ENCODE measurements at regions not wholly inside any gene's neighbourhood (a gene's known extent, or its start where the extent isn't known, plus 50 kb on each side); places are given as distances from the start of the nearest gene placed in this dataset.

DNA sequence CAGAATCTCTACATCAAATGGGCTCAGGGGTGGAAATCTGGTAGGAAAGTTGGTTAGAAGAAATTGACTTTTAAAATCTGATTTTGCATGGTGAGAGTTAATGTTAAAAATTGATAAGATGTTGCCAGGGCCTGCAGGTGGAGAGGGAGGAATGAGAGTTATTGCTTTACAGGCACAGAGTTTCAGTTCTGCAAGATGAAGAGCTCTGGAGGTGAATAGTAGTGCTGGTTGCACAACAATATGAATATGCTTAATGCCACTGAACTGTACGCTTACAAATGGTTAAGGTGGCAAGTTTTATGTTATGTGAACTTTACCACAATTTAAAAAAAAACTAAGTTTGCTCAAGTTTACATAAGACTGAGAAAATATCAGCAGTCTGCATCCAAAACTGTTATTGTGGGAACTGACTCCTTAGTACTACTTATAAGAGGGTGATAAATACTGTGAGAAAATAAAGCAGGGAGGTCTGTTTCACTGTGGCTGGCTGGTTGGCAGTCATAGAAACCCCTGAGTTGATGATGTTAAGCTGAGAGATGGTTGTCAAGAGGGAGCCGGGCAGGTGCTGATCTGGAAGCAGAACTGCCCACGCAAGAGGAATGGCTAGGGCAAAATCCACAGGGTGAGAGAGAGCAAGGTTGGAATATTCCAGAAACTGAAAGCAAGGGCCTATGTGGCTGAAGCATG lies 144.9 kb downstream of the EDEM1 start:
- Histone ChIP-seq H3K27me3 (ENCODE audit: control insufficient read depth, insufficient read depth, low read length, poor library complexity, severe bottlenecking) (no peaks in the 10 kb centered on the region), H3K9me3 (ENCODE audit: control insufficient read depth, low read length) (no peaks in the 10 kb centered on the region), H3K36me3 (ENCODE audit: control insufficient read depth, insufficient read depth, low read length) (no peaks in the 10 kb centered on the region), H3K4me1 (ENCODE audit: control insufficient read depth, insufficient read depth, low read length) (no peaks in the 10 kb centered on the region), H3K27ac (ENCODE audit: low read depth, low read length) (no peak overlapping the region), H3K9ac (ENCODE audit: extremely low read depth, low read length, poor library complexity, severe bottlenecking) (no peak overlapping the region), H3K4me3 (ENCODE audit: low read length) (no peak overlapping the region)
- H3K9me3 Mint-ChIP-seq: no peaks in the 10 kb centered on the region
- WGBS, 2 experiments (ENCODE audit: insufficient coverage in 1 of 2, insufficient read length in 1 of 2): 98 to 100% methylated on average over 3 of the region's 3 CpGs
- peaks cover 6% of the 10 kb centered on the region for H3K27me3 Mint-ChIP-seq (ENCODE audit: insufficient read depth)
- no peak overlapping the region for H3K4me3 Mint-ChIP-seq
- no peak for DNase-seq
- no peaks in the 10 kb centered on the region for H3K36me3 Mint-ChIP-seq (ENCODE audit: low read depth)
- TF ChIP-seq, protein P1, sequence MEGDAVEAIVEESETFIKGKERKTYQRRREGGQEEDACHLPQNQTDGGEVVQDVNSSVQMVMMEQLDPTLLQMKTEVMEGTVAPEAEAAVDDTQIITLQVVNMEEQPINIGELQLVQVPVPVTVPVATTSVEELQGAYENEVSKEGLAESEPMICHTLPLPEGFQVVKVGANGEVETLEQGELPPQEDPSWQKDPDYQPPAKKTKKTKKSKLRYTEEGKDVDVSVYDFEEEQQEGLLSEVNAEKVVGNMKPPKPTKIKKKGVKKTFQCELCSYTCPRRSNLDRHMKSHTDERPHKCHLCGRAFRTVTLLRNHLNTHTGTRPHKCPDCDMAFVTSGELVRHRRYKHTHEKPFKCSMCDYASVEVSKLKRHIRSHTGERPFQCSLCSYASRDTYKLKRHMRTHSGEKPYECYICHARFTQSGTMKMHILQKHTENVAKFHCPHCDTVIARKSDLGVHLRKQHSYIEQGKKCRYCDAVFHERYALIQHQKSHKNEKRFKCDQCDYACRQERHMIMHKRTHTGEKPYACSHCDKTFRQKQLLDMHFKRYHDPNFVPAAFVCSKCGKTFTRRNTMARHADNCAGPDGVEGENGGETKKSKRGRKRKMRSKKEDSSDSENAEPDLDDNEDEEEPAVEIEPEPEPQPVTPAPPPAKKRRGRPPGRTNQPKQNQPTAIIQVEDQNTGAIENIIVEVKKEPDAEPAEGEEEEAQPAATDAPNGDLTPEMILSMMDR (conservative IDR thresholded peaks at IDR 0.05): no peak
- peaks cover 4% of the 10 kb centered on the region for H3K4me1 Mint-ChIP-seq
- H3K27ac Mint-ChIP-seq: no peak overlapping the region

DNA sequence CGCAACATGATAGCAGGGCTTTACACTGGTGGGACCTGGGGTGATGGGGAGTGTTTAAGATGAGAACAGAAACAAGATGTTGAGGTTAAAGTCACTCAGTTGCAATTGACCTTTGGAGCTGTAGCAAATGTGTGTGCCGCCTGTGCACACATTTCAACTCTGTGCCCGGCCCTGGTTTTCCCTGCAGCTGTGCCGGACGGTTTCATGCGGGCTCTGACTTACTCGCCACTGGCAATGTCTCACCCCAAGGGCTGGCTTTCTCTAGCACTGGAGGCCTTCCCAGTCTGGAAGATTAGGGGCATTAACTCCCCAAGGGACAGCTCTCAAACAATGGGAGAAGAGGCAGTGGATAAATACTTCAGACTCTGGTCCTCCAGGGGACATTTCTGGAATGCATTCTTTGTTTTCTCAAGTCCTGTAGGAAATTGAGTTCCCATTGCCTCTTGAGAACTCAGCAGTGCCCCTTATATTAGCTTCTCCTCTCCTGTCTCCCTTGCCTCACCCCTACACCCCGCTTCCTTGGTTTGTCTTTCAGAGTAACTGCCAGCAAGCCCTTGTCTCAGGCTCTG lies 152.5 kb downstream of the EDEM1 start:
- Histone ChIP-seq H3K4me1 (ENCODE audit: control insufficient read depth, insufficient read depth, low read length) (peaks cover 4% of the 10 kb centered on the region), H3K27me3 (ENCODE audit: control insufficient read depth, insufficient read depth, low read length, poor library complexity, severe bottlenecking) (peaks cover 26% of the 10 kb centered on the region), H3K9ac (ENCODE audit: extremely low read depth, low read length, poor library complexity, severe bottlenecking) (no peak overlapping the region), H3K4me3 (ENCODE audit: low read length) (peak overlapping the region; percentile 63), H3K36me3 (ENCODE audit: control insufficient read depth, insufficient read depth, low read length) (no peaks in the 10 kb centered on the region), H3K27ac (ENCODE audit: low read depth, low read length) (no peak overlapping the region), H3K9me3 (ENCODE audit: control insufficient read depth, low read length) (no peaks in the 10 kb centered on the region)
- peaks cover 40% of the 10 kb centered on the region for H3K27me3 Mint-ChIP-seq (ENCODE audit: insufficient read depth)
- H3K36me3 Mint-ChIP-seq (ENCODE audit: low read depth): no peaks in the 10 kb centered on the region
- H3K4me1 Mint-ChIP-seq: peaks cover 18% of the 10 kb centered on the region
- TF ChIP-seq, protein P1 (conservative IDR thresholded peaks at IDR 0.05): no peak
- no peaks in the 10 kb centered on the region for H3K9me3 Mint-ChIP-seq
- 88 to 97% methylated on average over 5 to 8 of the region's 8 CpGs for WGBS, 2 experiments (ENCODE audit: insufficient coverage in 1 of 2, insufficient read length in 1 of 2)
- peak; percentile 65 for DNase-seq
- H3K27ac Mint-ChIP-seq: peak overlapping the region; percentile 50
- H3K4me3 Mint-ChIP-seq: no peak overlapping the region

DNA sequence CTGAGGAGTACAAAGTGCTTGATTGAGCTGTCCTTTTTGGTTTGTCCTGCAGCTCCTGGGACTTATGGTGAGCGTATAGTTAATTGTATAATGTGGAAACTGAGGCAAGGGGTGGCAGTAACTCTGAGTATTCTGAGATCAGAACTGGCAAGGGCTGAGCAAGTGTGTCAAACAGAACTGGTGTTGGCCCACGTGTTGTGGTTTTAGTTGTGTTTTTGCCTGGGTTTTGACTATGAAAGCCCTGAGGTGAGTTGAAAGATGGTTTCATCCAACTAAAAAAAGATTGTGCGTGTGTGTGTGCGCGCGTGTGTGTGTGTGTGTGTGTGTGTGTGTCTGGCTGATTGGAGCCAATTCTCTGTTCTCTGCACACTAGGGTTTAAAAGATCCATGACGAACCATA lies 154.1 kb downstream of the EDEM1 start:
- Histone ChIP-seq H3K27me3 (ENCODE audit: control insufficient read depth, insufficient read depth, low read length, poor library complexity, severe bottlenecking) (peaks cover 28% of the 10 kb centered on the region), H3K4me1 (ENCODE audit: control insufficient read depth, insufficient read depth, low read length) (peaks cover 4% of the 10 kb centered on the region), H3K9me3 (ENCODE audit: control insufficient read depth, low read length) (no peaks in the 10 kb centered on the region), H3K9ac (ENCODE audit: extremely low read depth, low read length, poor library complexity, severe bottlenecking) (no peak overlapping the region), H3K36me3 (ENCODE audit: control insufficient read depth, insufficient read depth, low read length) (no peaks in the 10 kb centered on the region), H3K4me3 (ENCODE audit: low read length) (no peak overlapping the region), H3K27ac (ENCODE audit: low read depth, low read length) (no peak overlapping the region)
- TF ChIP-seq, protein P1 (conservative IDR thresholded peaks at IDR 0.05): no peak
- 79 to 100% methylated on average over 2 to 7 of the region's 7 CpGs for WGBS, 2 experiments (ENCODE audit: insufficient coverage in 1 of 2, insufficient read length in 1 of 2)
- H3K36me3 Mint-ChIP-seq (ENCODE audit: low read depth): no peaks in the 10 kb centered on the region
- no peak overlapping the region for H3K27ac Mint-ChIP-seq
- H3K27me3 Mint-ChIP-seq (ENCODE audit: insufficient read depth): peaks cover 41% of the 10 kb centered on the region
- H3K9me3 Mint-ChIP-seq: no peaks in the 10 kb centered on the region
- H3K4me3 Mint-ChIP-seq: no peak overlapping the region
- peaks cover 18% of the 10 kb centered on the region for H3K4me1 Mint-ChIP-seq
- DNase-seq: no peak

Data from endodermal cell (in vitro differentiated cells).